A549 (cell line): ENCODE measurements at regions not wholly inside any gene's neighbourhood (a gene's known extent, or its start where the extent isn't known, plus 50 kb on each side); places are given as distances from the start of the nearest gene placed in this dataset.
A peak's percentile ranks its signal among the peaks of the same experiment; 100 is the strongest.

Source experiments
- ATAC-seq, 2 experiments: fragments of 200-7000 bp in 1 of 2; fragments of >200 bp in 1 of 2; cut with Nextera tagmentation in 1 of 2; cut with Tn5 transposase in 1 of 2; 3 replicates each; pipeline versions ENCODE4 v1.8.0 to v1.9.1; 2018 to 2020; ENCODE audit warnings: mild to moderate bottlenecking in 1 of 2, moderate library complexity in 1 of 2
- CTCF ChIA-PET: fragments of 300-600 bp; sonication (Branson Sonifier 250); formaldehyde crosslinking; extraction: SDS; loops from one replicate; lab custom pipeline; 2021; ENCODE audit warnings: antibody characterized with exemption, inconsistent platforms; lab: Yijun Ruan, JAX
- POLR2A ChIA-PET: fragments of 350-600 bp; formaldehyde crosslinking; extraction: SDS; loops from one replicate; lab custom pipeline; 2021; ENCODE audit warnings: antibody characterized with exemption, inconsistent platforms; lab: Yijun Ruan, JAX
- DNase-seq, 2 experiments: peaks; one replicate each; pipeline versions ENCODE4 v3.0.0 to v3.0.0-alpha.2; 2011 to 2016; ENCODE audit warnings: low read depth in 1 of 2, low spot score in 1 of 2
- FAIRE-seq: peaks from 2 replicates; lab custom pipeline; 2011; peaks lifted over from hg19 to GRCh38; lab: Jason Lieb, UNC
- H3K27ac ChIP-seq, 2 experiments: fragments of >200 bp; sonication (Bioruptor Twin); formaldehyde crosslinking; 3 replicates each; pipeline ENCODE4 v1.5.1; 2016 to 2017
- H3K4me1 ChIP-seq: fragments of >200 bp; sonication (Bioruptor Twin); formaldehyde crosslinking; 3 replicates; pipeline ENCODE4 v1.6.1; 2016
- H3K4me2 ChIP-seq: fragments of >200 bp; sonication (Bioruptor Twin); formaldehyde crosslinking; 3 replicates; pipeline ENCODE4 v1.6.1; 2016
- H3K4me3 ChIP-seq: fragments of >200 bp; sonication (Bioruptor Twin); formaldehyde crosslinking; 3 replicates; pipeline ENCODE4 v1.5.1; 2016
- H3K9me3 ChIP-seq: fragments of >200 bp; sonication (Bioruptor Twin); formaldehyde crosslinking; 3 replicates; pipeline ENCODE4 v1.6.1; 2016
- BCL3 ChIP-seq: fragments of >200 bp; sonication (Bioruptor Twin); formaldehyde crosslinking; IDR thresholded peaks from 3 replicates; pipeline ENCODE4 v1.6.1; 2016
- BHLHE40 ChIP-seq: IDR thresholded peaks from 2 replicates; pipeline ENCODE4 v1.6.1; 2012; ENCODE audit warnings: low read depth, low read length, inconsistent platforms
- CBX2 ChIP-seq: fragments of 200-600 bp; sonication (generic); IDR thresholded peaks from 2 replicates; pipeline ENCODE4 v1.6.1; 2016; ENCODE audit warnings: low read depth, mild to moderate bottlenecking, borderline replicate concordance
- E2F6 ChIP-seq: IDR thresholded peaks from 2 replicates; pipeline ENCODE4 v1.6.1; 2012; ENCODE audit warnings: low read depth, borderline replicate concordance
- EHF ChIP-seq: fragments of 250-450 bp; sonication (Bioruptor Pico); IDR thresholded peaks from 2 replicates; pipeline ENCODE4 v1.5.0; 2020; ENCODE audit warnings: mild to moderate bottlenecking
- EP300 ChIP-seq, 2 experiments: fragments of >200 bp; sonication (Bioruptor Twin); formaldehyde crosslinking; IDR thresholded peaks; 2 replicates in 1 of 2; 3 replicates in 1 of 2; pipeline ENCODE4 v1.6.1; 2016 to 2017
- ESRRA ChIP-seq: fragments of 150-350 bp; IDR thresholded peaks from 2 replicates; pipeline ENCODE4 v1.6.1; 2014; ENCODE audit warnings: mild to moderate bottlenecking, low read length, borderline replicate concordance
- FOSB ChIP-seq: fragments of 250-450 bp; sonication (Bioruptor Pico); IDR thresholded peaks from 2 replicates; pipeline ENCODE4 v1.5.0; 2020; ENCODE audit warnings: mild to moderate bottlenecking, moderate library complexity
- FOXS1 ChIP-seq: fragments of 250-450 bp; sonication (Bioruptor Pico); IDR thresholded peaks from 2 replicates; pipeline ENCODE4 v1.5.0; 2020; ENCODE audit warnings: mild to moderate bottlenecking, moderate library complexity
- MAX ChIP-seq: IDR thresholded peaks from 2 replicates; pipeline ENCODE4 v1.6.1; 2012
- NFE2L2 ChIP-seq: fragments of 150-350 bp; conservative IDR thresholded peaks from 2 replicates; pipeline ENCODE4 v1.6.1; 2014; ENCODE audit warnings: low read length
- POLR2A ChIP-seq: IDR thresholded peaks from 2 replicates; pipeline ENCODE4 v1.6.1; 2012; ENCODE audit warnings: mild to moderate bottlenecking, low read length
- RAD21 ChIP-seq, 2 experiments: fragments of >200 bp in 1 of 2; sonication (Bioruptor Twin) in 1 of 2; formaldehyde crosslinking in 1 of 2; IDR thresholded peaks in 1 of 2; conservative IDR thresholded peaks in 1 of 2; 2 replicates in 1 of 2; 3 replicates in 1 of 2; pipeline ENCODE4 v1.6.1; 2012 to 2018; ENCODE audit warnings: inconsistent platforms in 1 of 2
- RARB ChIP-seq: fragments of 250-450 bp; sonication (Bioruptor Pico); IDR thresholded peaks from 2 replicates; pipeline ENCODE4 v1.8.0; 2021; ENCODE audit warnings: mild to moderate bottlenecking, moderate library complexity
- RCOR1 ChIP-seq: fragments of 150-350 bp; IDR thresholded peaks from 2 replicates; pipeline ENCODE4 v1.6.1; 2014; ENCODE audit warnings: antibody characterized with exemption, low read length, low read depth
- RNF2 ChIP-seq: fragments of 200-600 bp; sonication (generic); IDR thresholded peaks from 2 replicates; pipeline ENCODE4 v1.6.1; 2016; ENCODE audit warnings: low read depth, mild to moderate bottlenecking, antibody characterized with exemption, moderate library complexity, borderline replicate concordance
- SREBF2 ChIP-seq: fragments of 450-650 bp; IDR thresholded peaks from 2 replicates; pipeline ENCODE4 v1.6.1; 2014; ENCODE audit warnings: mild to moderate bottlenecking, moderate library complexity
- ZC3H11A ChIP-seq: fragments of 450-650 bp; IDR thresholded peaks from 2 replicates; pipeline ENCODE4 v1.6.1; 2014; ENCODE audit warnings: antibody characterized with exemption, mild to moderate bottlenecking
- ZFP36 ChIP-seq: fragments of 450-650 bp; IDR thresholded peaks from 2 replicates; pipeline ENCODE4 v1.6.1; 2014; ENCODE audit warnings: borderline replicate concordance; ENCODE audit not compliant: partially characterized antibody
- ZNF302 ChIP-seq: fragments of 250-450 bp; sonication (Bioruptor Pico); IDR thresholded peaks from 2 replicates; pipeline ENCODE4 v1.9.0; 2021; ENCODE audit warnings: inconsistent platforms, mild to moderate bottlenecking, moderate library complexity
- WGBS: methylation state at CpG from one replicate; pipeline ENCODE4 v1.1.6; 2017; ENCODE audit errors: missing lambda C conversion rate; 5-methylcytosine and 5-hydroxymethylcytosine counted together

- Histone ChIP-seq H3K9me3 (no peaks in the 10 kb centered on the region), H3K27ac (no peak overlapping the region), H3K4me2 (no peak overlapping the region), H3K4me3 (no peak overlapping the region)
- no peak for DNase-seq
- 26% methylated on average over 7 of the region's 7 CpGs for WGBS
- ChIA-PET CTCF (no interaction called here), POLR2A (no interaction called here)
- ATAC-seq: no peak
- no peak for FAIRE-seq
- TF ChIP-seq ZFP36 (no peak), RARB (CRISPR knock-in tag) (no peak), CBX2 (no peak), ESRRA (no peak), EP300 (IDR thresholded peaks at IDR 0.05) (no peak), ZC3H11A (peak; percentile 72)
- TF ChIP-seq, all 56 proteins: peak for 1
- no peaks in the 10 kb centered on the region for H3K4me1 ChIP-seq
Measured at GRCh38 chr4:152200511-152201333, 335.2 kb downstream of the FBXW7 start.

- Histone ChIP-seq H3K27ac (no peak overlapping the region), H3K4me3 (no peak overlapping the region), H3K4me1 (no peaks in the 10 kb centered on the region), H3K4me2 (no peak overlapping the region), H3K9me3 (no peaks in the 10 kb centered on the region)
- ATAC-seq (no peak), DNase-seq (no peak), FAIRE-seq (no peak)
- ChIA-PET POLR2A (no interaction called here), CTCF (no interaction called here)
- 56% methylated on average over 6 of the region's 6 CpGs for WGBS
- TF ChIP-seq FOSB (CRISPR knock-in tag) (no peak), EP300 (IDR thresholded peaks at IDR 0.05) (no peak), E2F6 (no peak), FOXS1 (CRISPR knock-in tag) (no peak), SREBF2 (no peak), BHLHE40 (no peak), ZC3H11A (no peak), POLR2A (no peak), ZNF302 (CRISPR knock-in tag) (no peak), NFE2L2 (no peak), RCOR1 (no peak), RNF2 (no peak), EHF (CRISPR knock-in tag) (no peak)
Measured at GRCh38 chr4:152197211-152197610, 338.7 kb downstream of the FBXW7 start.

- H3K4me2 ChIP-seq: no peak overlapping the region
- ATAC-seq (no peak), FAIRE-seq (no peak), DNase-seq (no peak)
- H3K27ac ChIP-seq: no peak overlapping the region
- no peak overlapping the region for H3K4me3 ChIP-seq
- no peaks in the 10 kb centered on the region for H3K4me1 ChIP-seq
- 0% methylated on average over 1 of the region's 4 CpGs for WGBS
- ChIA-PET POLR2A (no interaction called here), CTCF (no interaction called here)
- H3K9me3 ChIP-seq: no peaks in the 10 kb centered on the region
- TF ChIP-seq BCL3: no peak
- no peak for TF ChIP-seq RAD21 (conservative IDR thresholded peaks at IDR 0.05 in 1 of 2, IDR thresholded peaks at IDR 0.05 in 1 of 2)
- no peak for TF ChIP-seq BHLHE40
- TF ChIP-seq MAX: no peak
Measured at GRCh38 chr4:152195888-152196287, 340.0 kb downstream of the FBXW7 start.
